Fibroblast of the conjunctiva (primary cell): ENCODE measurements at regions not wholly inside any gene's neighbourhood (a gene's known extent, or its start where the extent isn't known, plus 50 kb on each side); places are given as distances from the start of the nearest gene placed in this dataset.

Source experiments
- DNase-seq: peaks from one replicate; pipeline ENCODE4 v3.0.0-alpha.2; 2010; ENCODE audit warnings: low read depth

- DNase-seq = peak; percentile 5
These were observed 588.0 kb downstream of the PRELID2 start for GRCh38 chr5:145246961-145247744.

GRCh38 chr5:145246379-145246778 lies 588.8 kb downstream of the PRELID2 start:
- no peak for DNase-seq

GRCh38 chr5:145245354-145245753 lies 589.8 kb downstream of the PRELID2 start:
- DNase-seq = peak; percentile 6

- no peak for DNase-seq
These were observed 590.4 kb downstream of the PRELID2 start for GRCh38 chr5:145244788-145245187.

- no peak for DNase-seq
These were observed 590.9 kb downstream of the PRELID2 start for GRCh38 chr5:145244251-145244650.

GRCh38 chr5:145243016-145243415 lies 592.1 kb downstream of the PRELID2 start:
- no peak for DNase-seq

GRCh38 chr5:145242551-145242950 lies 592.6 kb downstream of the PRELID2 start:
- DNase-seq = no peak

GRCh38 chr5:145237843-145238242 lies 597.3 kb downstream of the PRELID2 start:
- peak; percentile 37 for DNase-seq

GRCh38 chr5:145236983-145237382 lies 598.2 kb downstream of the PRELID2 start:
- no peak for DNase-seq

GRCh38 chr5:145236127-145236526 lies 599.0 kb downstream of the PRELID2 start:
- DNase-seq = no peak

- DNase-seq = no peak
These were observed 601.7 kb downstream of the PRELID2 start for GRCh38 chr5:145233461-145233860.

GRCh38 chr5:145230781-145231180 lies 604.4 kb downstream of the PRELID2 start:
- DNase-seq = no peak

GRCh38 chr5:145228564-145228963 lies 606.6 kb downstream of the PRELID2 start:
- DNase-seq = no peak

GRCh38 chr5:145227881-145228280 lies 607.3 kb downstream of the PRELID2 start:
- DNase-seq = no peak

GRCh38 chr5:145226726-145227125 lies 608.4 kb downstream of the PRELID2 start:
- DNase-seq = no peak

GRCh38 chr5:145225529-145225928 lies 609.6 kb downstream of the PRELID2 start:
- no peak for DNase-seq

- no peak for DNase-seq
These were observed 611.6 kb downstream of the PRELID2 start for GRCh38 chr5:145223582-145223981.

- no peak for DNase-seq
These were observed 612.5 kb downstream of the PRELID2 start for GRCh38 chr5:145222622-145223021.

GRCh38 chr5:145221416-145221815 lies 613.7 kb downstream of the PRELID2 start:
- no peak for DNase-seq

- DNase-seq = no peak
These were observed 614.7 kb downstream of the PRELID2 start for GRCh38 chr5:145220481-145220880.

GRCh38 chr5:145218982-145219381 lies 616.2 kb downstream of the PRELID2 start:
- no peak for DNase-seq

- no peak for DNase-seq
These were observed 617.1 kb downstream of the PRELID2 start for GRCh38 chr5:145218019-145218418.

- no peak for DNase-seq
These were observed 625.1 kb downstream of the PRELID2 start for GRCh38 chr5:145210020-145210419.

- DNase-seq = no peak
These were observed 629.6 kb downstream of the PRELID2 start for GRCh38 chr5:145205546-145205945.
